GM12875 (cell line): ENCODE measurements at regions not wholly inside any gene's neighbourhood (a gene's known extent, or its start where the extent isn't known, plus 50 kb on each side); places are given as distances from the start of the nearest gene placed in this dataset.

Experiments used
- H3K4me3 ChIP-seq: one replicate; pipeline ENCODE4 v1.5.1; 2011; ENCODE audit warnings: low read depth, low read length, control low read depth
- CTCF ChIP-seq: IDR thresholded peaks from 2 replicates; pipeline ENCODE4 v1.5.1; 2011; ENCODE audit warnings: low read depth, mild to moderate bottlenecking, control low read depth, inconsistent platforms, low read length, moderate library complexity, borderline replicate concordance; ENCODE audit not compliant: insufficient read depth

GRCh38 chr20:62591591-62591990 is 50.7 kb upstream of the SLCO4A1 start:
- no peak for TF ChIP-seq CTCF
- no peak overlapping the region for H3K4me3 ChIP-seq
